ENCODE measurements at regions not wholly inside any gene's neighbourhood (a gene's known extent, or its start where the extent isn't known, plus 50 kb on each side); places are given as distances from the start of the nearest gene placed in this dataset.

DNA sequence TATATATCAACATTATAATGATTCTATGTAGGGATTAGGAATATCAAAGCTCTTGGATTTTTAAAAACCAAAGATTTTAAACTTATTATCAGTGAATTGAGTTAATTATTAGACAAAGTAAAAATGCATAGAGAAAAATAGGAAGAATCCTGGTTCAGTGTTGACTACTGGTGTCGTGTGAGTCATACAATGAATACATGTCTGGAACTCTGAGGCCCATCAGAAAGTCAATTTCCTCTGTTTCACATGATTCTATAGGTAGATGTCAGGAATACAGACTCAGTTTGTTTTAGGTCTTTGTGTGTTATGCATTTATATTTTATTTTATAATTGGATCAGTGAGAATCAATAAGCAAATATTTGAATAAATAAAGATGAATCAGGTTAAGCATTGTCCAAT, 84.5 kb upstream of the RTL1 start:
- DNase-seq (ENCODE audit: insufficient read length, low spot score) = no peak
- no peak for FAIRE-seq
- TF ChIP-seq, protein P1, sequence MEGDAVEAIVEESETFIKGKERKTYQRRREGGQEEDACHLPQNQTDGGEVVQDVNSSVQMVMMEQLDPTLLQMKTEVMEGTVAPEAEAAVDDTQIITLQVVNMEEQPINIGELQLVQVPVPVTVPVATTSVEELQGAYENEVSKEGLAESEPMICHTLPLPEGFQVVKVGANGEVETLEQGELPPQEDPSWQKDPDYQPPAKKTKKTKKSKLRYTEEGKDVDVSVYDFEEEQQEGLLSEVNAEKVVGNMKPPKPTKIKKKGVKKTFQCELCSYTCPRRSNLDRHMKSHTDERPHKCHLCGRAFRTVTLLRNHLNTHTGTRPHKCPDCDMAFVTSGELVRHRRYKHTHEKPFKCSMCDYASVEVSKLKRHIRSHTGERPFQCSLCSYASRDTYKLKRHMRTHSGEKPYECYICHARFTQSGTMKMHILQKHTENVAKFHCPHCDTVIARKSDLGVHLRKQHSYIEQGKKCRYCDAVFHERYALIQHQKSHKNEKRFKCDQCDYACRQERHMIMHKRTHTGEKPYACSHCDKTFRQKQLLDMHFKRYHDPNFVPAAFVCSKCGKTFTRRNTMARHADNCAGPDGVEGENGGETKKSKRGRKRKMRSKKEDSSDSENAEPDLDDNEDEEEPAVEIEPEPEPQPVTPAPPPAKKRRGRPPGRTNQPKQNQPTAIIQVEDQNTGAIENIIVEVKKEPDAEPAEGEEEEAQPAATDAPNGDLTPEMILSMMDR (IDR thresholded peaks at IDR 0.05; ENCODE audit: insufficient read depth, missing control alignments) = no peak

GRCh38 chr14:100988411-100988900, 84.9 kb upstream of the RTL1 start:
- no peak for DNase-seq (ENCODE audit: insufficient read length, low spot score)
- no peak for FAIRE-seq
- TF ChIP-seq, protein P1 (IDR thresholded peaks at IDR 0.05; ENCODE audit: insufficient read depth, missing control alignments) = no peak

GRCh38 chr14:100988956-100989355, 85.4 kb upstream of the RTL1 start:
- TF ChIP-seq, protein P1 (IDR thresholded peaks at IDR 0.05; ENCODE audit: insufficient read depth, missing control alignments) = no peak
- DNase-seq (ENCODE audit: insufficient read length, low spot score) = no peak
- FAIRE-seq = no peak

- DNase-seq (ENCODE audit: insufficient read length, low spot score) (no peak), FAIRE-seq (no peak)
- TF ChIP-seq, protein P1 (IDR thresholded peaks at IDR 0.05; ENCODE audit: insufficient read depth, missing control alignments) = no peak
Measured at GRCh38 chr14:100989924-100990323, 86.4 kb upstream of the RTL1 start.

GRCh38 chr14:100994082-100994481, 90.6 kb upstream of the RTL1 start:
- DNase-seq (ENCODE audit: insufficient read length, low spot score) (no peak), FAIRE-seq (no peak)
- TF ChIP-seq, protein P1 (IDR thresholded peaks at IDR 0.05; ENCODE audit: insufficient read depth, missing control alignments) = no peak

GRCh38 chr14:100994756-100995330, 91.3 kb upstream of the RTL1 start:
- no peak for DNase-seq (ENCODE audit: insufficient read length, low spot score)
- TF ChIP-seq, protein P1 (IDR thresholded peaks at IDR 0.05; ENCODE audit: insufficient read depth, missing control alignments) = no peak

DNA sequence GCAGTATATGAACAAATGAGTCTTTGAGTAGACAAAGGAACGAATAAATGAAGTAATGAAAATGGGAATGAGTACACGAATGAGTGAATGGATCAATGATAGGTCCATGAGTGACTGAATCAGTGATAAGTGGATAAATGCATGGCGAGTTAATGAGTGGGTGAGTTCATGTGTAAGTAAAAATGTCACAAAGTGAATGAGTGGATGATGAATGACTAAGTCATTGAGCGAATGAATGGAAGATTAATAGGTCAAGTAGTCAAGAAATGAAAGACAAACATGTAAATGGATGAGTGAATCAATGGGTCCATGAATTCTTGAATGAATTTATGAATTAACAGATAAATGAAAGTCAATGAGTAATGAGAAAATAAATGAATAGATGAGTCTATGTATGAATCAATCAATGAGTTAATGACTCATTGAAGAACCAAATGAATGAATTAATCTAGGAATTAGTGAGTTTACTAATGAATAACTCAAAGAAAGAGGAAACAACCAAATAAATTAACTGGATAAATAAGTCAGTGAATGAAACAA, 97.3 kb upstream of the RTL1 start:
- FAIRE-seq (no peak), DNase-seq (ENCODE audit: insufficient read length, low spot score) (no peak)
- TF ChIP-seq, protein P1 (IDR thresholded peaks at IDR 0.05; ENCODE audit: insufficient read depth, missing control alignments) = no peak

More at GRCh38 chr14:100994756-100995330, 91.3 kb upstream of the RTL1 start:
- FAIRE-seq = no peak
